ENCODE measurements at regions not wholly inside any gene's neighbourhood (a gene's known extent, or its start where the extent isn't known, plus 50 kb on each side); places are given as distances from the start of the nearest gene placed in this dataset.
"Not testable (repeated sequence)": the region's sequence is repeated elsewhere in the genome, so short reads cannot be mapped to it uniquely, and the experiment has no call there.

DNA sequence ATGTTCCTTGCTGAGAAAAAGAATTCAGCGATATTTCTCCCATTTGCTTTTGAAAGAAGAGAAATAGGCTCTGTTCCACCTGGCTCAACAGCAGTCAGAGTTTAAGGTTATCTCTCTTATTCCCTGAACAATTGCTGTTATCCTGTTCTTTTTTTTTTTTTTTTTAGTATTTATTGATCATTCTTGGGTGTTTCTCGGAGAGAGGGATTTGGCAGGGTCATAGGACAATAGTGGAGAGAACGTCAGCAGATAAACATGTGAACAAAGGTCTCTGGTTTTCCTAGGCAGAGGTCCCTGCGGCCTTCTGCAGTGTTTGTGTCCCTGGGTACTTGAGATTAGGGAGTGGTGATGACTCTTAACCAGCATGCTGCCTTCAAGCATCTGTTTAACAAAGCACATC, 77.5 kb upstream of the DST start:
- BruUV-seq (replicated peaks); H2AFZ ChIP-seq (ENCODE audit: low read length); CTCF ChIA-PET (ENCODE audit: low intra/inter-chr PET ratio, low total read pairs); H4K20me1 ChIP-seq (ENCODE audit: insufficient read depth, low read length); H3K36me3 ChIP-seq (replicated peaks in 1 of 2; ENCODE audit: control insufficient read depth in 1 of 2, insufficient read depth in 2 of 2, low read length in 2 of 2); in situ Hi-C loops (cut with HindIII; ENCODE audit: extremely low pct_ligation_motif_present, low pct_unique_long_range_greater_than_20kb); H3K9me3 ChIP-seq (ENCODE audit: low read length); DNase-seq (ENCODE audit: low spot score); H3K4me2 ChIP-seq (ENCODE audit: low read depth, low read length); H3K9ac ChIP-seq (ENCODE audit: insufficient read depth, low read depth, low read length); H3K27ac ChIP-seq (ENCODE audit: extremely low read length, insufficient read depth, low read length); H3K79me2 ChIP-seq (ENCODE audit: insufficient read depth, low read length); H3K4me3 ChIP-seq (replicated peaks in 1 of 3; ENCODE audit: insufficient read depth in 1 of 3, low read depth in 2 of 3, low read length in 3 of 3); FAIRE-seq; POLR2A ChIA-PET; H3K27me3 ChIP-seq (ENCODE audit: control insufficient read depth in 1 of 2, insufficient read depth in 2 of 2, low read length in 2 of 2); intact Hi-C loops (cut with micrococcal nuclease; ENCODE audit: unreplicated experiment); TF ChIP-seq ZBTB40 (IDR thresholded peaks at IDR 0.05): not testable (repeated sequence)
- peaks cover 42% of the 10 kb centered on the region for H3K4me1 ChIP-seq (ENCODE audit: insufficient read depth, low read length)
- WGBS (ENCODE audit: low lambda C conversion rate): 29% methylated on average over 4 of the region's 4 CpGs
- peak; percentile 64 for ATAC-seq
- 0 out of 2 replicates have a peak, but pooled peaks have one; percentile 27 for TF ChIP-seq RCOR2 (CRISPR knock-in tag; IDR thresholded peaks at IDR 0.05)
- TF ChIP-seq BCL6 (CRISPR knock-in tag; IDR thresholded peaks at IDR 0.05): peak; percentile 92
- TF ChIP-seq ZBTB40 (CRISPR knock-in tag; IDR thresholded peaks at IDR 0.05): peak; percentile 41; the same call in 1 of the 2 replicates
- peak; percentile 23; the same call in 1 of the 2 replicates for TF ChIP-seq SALL1 (CRISPR knock-in tag; IDR thresholded peaks at IDR 0.05)
- peak; percentile 57; the same call in 1 of the 2 replicates for TF ChIP-seq POGZ (CRISPR knock-in tag; IDR thresholded peaks at IDR 0.05)
- peak; percentile 67 for TF ChIP-seq RARA (CRISPR knock-in tag; IDR thresholded peaks at IDR 0.05)
- 0 out of 2 replicates have a peak, but pooled peaks have one; percentile 28 for TF ChIP-seq DMAP1 (CRISPR knock-in tag; IDR thresholded peaks at IDR 0.05)
- peak; percentile 95 for TF ChIP-seq ZNF710 (CRISPR knock-in tag; IDR thresholded peaks at IDR 0.05; ENCODE audit: borderline replicate concordance)
- TF ChIP-seq, protein P1, sequence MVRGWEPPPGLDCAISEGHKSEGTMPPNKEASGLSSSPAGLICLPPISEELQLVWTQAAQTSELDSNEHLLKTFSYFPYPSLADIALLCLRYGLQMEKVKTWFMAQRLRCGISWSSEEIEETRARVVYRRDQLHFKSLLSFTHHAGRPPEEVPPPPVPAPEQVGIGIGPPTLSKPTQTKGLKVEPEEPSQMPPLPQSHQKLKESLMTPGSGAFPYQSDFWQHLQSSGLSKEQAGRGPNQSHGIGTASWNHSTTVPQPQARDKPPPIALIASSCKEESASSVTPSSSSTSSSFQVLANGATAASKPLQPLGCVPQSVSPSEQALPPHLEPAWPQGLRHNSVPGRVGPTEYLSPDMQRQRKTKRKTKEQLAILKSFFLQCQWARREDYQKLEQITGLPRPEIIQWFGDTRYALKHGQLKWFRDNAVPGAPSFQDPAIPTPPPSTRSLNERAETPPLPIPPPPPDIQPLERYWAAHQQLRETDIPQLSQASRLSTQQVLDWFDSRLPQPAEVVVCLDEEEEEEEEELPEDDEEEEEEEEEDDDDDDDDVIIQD (CRISPR knock-in tag; IDR thresholded peaks at IDR 0.05; ENCODE audit: low read depth): 0 out of 2 replicates have a peak, but pooled peaks have one; percentile 33
- TF ChIP-seq ZNF362 (CRISPR knock-in tag; IDR thresholded peaks at IDR 0.05; ENCODE audit: borderline replicate concordance): peak; percentile 61; the same call in 1 of the 2 replicates
- peak; percentile 24; the same call in 1 of the 2 replicates for TF ChIP-seq ONECUT2 (CRISPR knock-in tag; IDR thresholded peaks at IDR 0.05)

All from HepG2 (cell line).